Memory B cell (primary cell): ENCODE measurements at regions not wholly inside any gene's neighbourhood (a gene's known extent, or its start where the extent isn't known, plus 50 kb on each side); places are given as distances from the start of the nearest gene placed in this dataset.
"Not testable (repeated sequence)": the region's sequence is repeated elsewhere in the genome, so short reads cannot be mapped to it uniquely, and the experiment has no call there.

ENCODE experiments used
- ATAC-seq: fragments of 150-1000 bp; cut with Tn5 transposase; 2 replicates; pipeline ENCODE4 v1.10.0; 2021; ENCODE audit warnings: low read depth, mild to moderate bottlenecking, moderate library complexity
- DNase-seq, 2 donors: peaks; one replicate each; pipeline ENCODE4 v3.0.0; 2022; ENCODE audit warnings: low spot score in 2 of 2
- H3K27ac Mint-ChIP-seq: one replicate; pipeline ENCODE4 v1.8.0; 2022; ENCODE audit warnings: mild to moderate bottlenecking, moderate library complexity, mixed read lengths
- H3K27me3 Mint-ChIP-seq: one replicate; pipeline ENCODE4 v1.8.0; 2022; ENCODE audit warnings: mixed read lengths
- H3K36me3 Mint-ChIP-seq: one replicate; pipeline ENCODE4 v1.8.0; 2022; ENCODE audit warnings: mild to moderate bottlenecking, mixed read lengths
- H3K4me1 Mint-ChIP-seq: one replicate; pipeline ENCODE4 v1.8.0; 2022; ENCODE audit warnings: mixed read lengths
- H3K4me3 Mint-ChIP-seq: one replicate; pipeline ENCODE4 v1.8.0; 2022; ENCODE audit warnings: mild to moderate bottlenecking, moderate library complexity, mixed read lengths
- H3K9me3 Mint-ChIP-seq: one replicate; pipeline ENCODE4 v1.8.0; 2022; ENCODE audit warnings: mixed read lengths

DNA sequence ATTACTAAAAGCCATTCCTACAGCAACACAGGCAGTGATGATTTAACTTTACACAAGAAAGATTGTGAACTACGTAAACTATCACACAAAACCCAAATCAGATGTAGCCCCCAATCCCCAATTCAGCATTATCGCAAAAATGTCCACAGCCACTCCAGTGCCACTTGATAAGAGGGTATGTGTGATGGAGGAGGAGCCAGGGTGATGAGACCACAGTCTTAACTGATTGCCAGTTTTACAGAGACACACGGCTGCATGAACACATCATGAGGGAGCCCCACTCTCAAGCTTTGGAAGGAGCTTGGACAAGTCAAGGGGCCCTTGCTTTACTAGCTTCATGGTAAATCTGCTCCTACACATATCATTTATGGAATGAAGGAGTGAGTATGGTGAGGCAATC lies 116.0 kb downstream of the FAM161A start:
- ATAC-seq (no peak), DNase-seq (no peak)
- Mint-ChIP-seq H3K4me1 (no peaks in the 10 kb centered on the region), H3K36me3 (no peaks in the 10 kb centered on the region), H3K4me3 (no peak overlapping the region), H3K27me3 (peaks cover 5% of the 10 kb centered on the region), H3K27ac (no peak overlapping the region), H3K9me3 (no peaks in the 10 kb centered on the region)

DNA sequence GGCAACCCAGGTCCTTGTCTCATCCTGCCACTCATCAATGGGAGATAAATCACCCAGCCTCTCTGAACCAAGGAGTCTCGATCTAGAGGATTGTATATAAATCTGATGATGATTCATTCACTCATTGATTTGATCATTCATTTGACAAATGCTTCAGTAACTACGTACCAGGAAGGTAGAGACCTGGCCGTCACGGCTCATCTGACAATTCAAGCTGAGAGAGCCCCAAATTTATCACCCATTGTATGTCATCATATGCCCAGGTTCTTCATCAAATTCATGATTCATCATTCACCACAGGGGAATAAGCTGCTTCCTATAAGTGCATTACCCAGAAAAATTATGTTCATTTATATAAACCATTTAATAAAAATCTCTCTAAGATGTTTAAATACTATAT lies 116.9 kb downstream of the FAM161A start:
- no peaks in the 10 kb centered on the region for H3K4me1 Mint-ChIP-seq
- DNase-seq (no peak), ATAC-seq (no peak)
- H3K27me3 Mint-ChIP-seq, result peaks cover 5% of the 10 kb centered on the region
- H3K36me3 Mint-ChIP-seq, result no peaks in the 10 kb centered on the region
- no peaks in the 10 kb centered on the region for H3K9me3 Mint-ChIP-seq
- H3K4me3 Mint-ChIP-seq, result no peak overlapping the region
- no peak overlapping the region for H3K27ac Mint-ChIP-seq

DNA sequence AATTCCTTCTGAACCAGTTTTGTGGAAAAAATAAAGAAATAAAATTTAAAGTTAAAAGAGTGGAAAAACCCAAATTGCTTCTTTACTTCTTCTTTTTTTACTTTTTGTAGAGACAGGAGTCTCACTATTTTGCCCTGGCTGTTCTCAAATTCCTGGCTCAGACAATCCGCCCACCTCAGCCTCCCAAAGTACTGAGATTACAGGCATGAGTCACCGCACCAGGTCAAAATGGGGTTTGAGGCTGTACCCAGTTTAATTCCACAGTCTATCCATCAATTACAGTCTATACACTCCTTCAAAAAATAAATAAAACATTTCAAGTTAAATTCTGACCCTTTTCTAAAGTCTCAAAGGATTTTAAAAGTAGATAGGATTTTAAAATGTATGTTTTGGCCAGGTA lies 120.3 kb downstream of the FAM161A start:
- DNase-seq, result no peak
- H3K27me3 Mint-ChIP-seq, result peaks cover 5% of the 10 kb centered on the region
- peaks cover 2% of the 10 kb centered on the region for H3K9me3 Mint-ChIP-seq
- no peak overlapping the region for H3K27ac Mint-ChIP-seq
- no peak for ATAC-seq
- no peak overlapping the region for H3K4me3 Mint-ChIP-seq
- no peaks in the 10 kb centered on the region for H3K4me1 Mint-ChIP-seq
- H3K36me3 Mint-ChIP-seq, result no peaks in the 10 kb centered on the region

DNA sequence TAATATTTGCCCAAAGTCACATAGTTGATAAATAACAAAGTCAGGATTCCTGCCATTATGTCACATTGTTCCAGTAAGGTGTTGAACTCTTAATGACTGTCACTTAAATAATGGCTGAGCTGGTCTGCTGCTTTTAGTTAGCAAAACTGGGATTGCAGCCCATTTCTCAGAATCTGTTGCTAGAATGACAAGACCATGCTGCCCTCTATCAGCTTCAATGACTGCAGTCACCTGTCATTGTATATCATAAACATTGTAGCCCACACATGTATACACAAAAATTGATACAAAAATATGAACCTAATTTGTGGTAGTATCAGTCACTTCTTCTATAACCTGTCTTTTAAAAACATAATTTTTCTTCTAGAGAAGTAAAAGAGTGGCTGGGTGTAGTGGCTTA lies 121.1 kb downstream of the FAM161A start:
- peaks cover 5% of the 10 kb centered on the region for H3K27me3 Mint-ChIP-seq
- H3K4me1 Mint-ChIP-seq, result no peaks in the 10 kb centered on the region
- no peak for ATAC-seq
- no peak overlapping the region for H3K27ac Mint-ChIP-seq
- DNase-seq, result no peak
- H3K36me3 Mint-ChIP-seq, result no peaks in the 10 kb centered on the region
- H3K9me3 Mint-ChIP-seq, result peaks cover 3% of the 10 kb centered on the region
- no peak overlapping the region for H3K4me3 Mint-ChIP-seq

DNA sequence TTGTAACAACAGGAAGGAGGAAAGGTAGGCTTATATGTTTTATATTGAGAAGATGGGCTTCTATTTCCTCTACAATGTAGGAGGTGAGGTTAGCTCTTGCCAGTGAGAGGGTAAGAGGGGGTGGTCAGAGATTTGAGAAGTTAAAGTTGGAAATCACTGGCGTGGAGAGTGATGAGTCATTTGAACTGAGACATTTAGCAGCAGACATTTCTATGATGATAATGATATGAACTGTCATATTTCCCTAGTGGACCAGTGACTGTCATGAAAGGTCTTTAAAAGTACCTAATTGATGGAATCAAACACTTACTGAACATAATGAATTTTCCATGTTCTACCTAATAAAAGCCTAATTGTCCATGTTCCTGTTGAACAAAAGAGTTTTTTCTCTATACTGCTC lies 126.1 kb downstream of the FAM161A start:
- Mint-ChIP-seq H3K27ac (no peak overlapping the region), H3K4me1 (no peaks in the 10 kb centered on the region), H3K27me3 (peaks cover 5% of the 10 kb centered on the region), H3K9me3 (peaks cover 9% of the 10 kb centered on the region), H3K36me3 (peaks cover 7% of the 10 kb centered on the region), H3K4me3 (no peak overlapping the region)
- DNase-seq (no peak), ATAC-seq (no peak)

DNA sequence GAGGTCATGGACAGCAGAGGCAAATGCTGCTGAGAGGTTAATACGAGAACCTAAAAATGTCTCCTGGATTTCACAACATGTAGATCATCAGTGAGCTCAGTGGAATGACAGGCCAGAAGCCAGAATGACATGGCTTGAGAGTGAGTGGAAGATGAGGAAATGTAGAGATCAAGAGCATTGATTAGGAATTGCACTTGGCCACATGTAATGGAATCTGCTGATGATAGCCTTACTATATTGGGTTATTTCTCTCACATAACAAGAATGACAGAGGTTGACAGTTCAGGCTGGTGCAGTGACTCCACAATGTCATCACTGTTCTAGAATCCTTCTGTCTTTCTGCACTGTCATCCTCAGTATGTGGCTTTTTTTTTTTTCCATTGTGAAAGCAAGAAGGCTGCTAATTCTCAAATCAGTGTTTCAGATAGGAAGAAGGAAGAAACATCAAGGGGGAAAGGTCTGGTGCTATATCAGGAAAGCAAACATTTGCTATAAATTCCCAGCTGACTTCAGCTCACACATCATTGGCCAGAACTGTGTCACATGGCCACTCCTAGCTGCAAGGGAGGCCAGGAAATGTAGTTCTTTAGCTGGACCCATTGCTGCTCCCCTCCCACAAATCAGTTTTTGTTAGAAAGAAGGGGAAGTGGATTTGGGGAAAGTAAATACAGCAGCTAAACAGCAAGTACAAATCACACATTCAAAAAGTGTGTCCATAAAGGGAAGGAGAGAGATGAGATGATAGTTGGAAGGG lies 127.2 kb downstream of the FAM161A start:
- Mint-ChIP-seq H3K4me3 (no peak overlapping the region), H3K27ac (no peak overlapping the region), H3K4me1 (no peaks in the 10 kb centered on the region), H3K36me3 (peaks cover 7% of the 10 kb centered on the region), H3K27me3 (peaks cover 5% of the 10 kb centered on the region), H3K9me3 (peaks cover 9% of the 10 kb centered on the region)
- no peak for DNase-seq
- no peak for ATAC-seq

DNA sequence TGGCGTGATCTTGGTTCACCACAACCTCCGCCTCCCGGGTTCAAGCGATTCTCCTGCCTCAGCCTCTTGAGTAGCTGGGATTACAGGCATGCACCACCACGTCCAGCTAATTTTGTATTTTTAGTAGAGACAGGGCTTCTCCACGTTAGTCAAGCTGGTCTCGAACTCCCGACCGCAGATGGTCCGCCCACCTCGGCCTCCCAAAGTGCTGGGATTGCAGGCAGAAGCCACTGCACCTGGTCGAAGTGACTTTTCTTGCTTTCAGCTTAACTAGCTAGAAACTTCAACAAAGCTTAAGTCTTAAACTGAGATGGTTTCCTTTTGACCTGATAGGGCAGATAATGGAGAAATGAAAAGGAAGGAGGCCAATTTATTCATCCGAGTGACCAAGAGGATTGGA lies 130.5 kb downstream of the FAM161A start:
- ATAC-seq, H3K4me1 Mint-ChIP-seq, H3K9me3 Mint-ChIP-seq, DNase-seq, H3K36me3 Mint-ChIP-seq, H3K27ac Mint-ChIP-seq, H3K4me3 Mint-ChIP-seq, H3K27me3 Mint-ChIP-seq: not testable (repeated sequence)

DNA sequence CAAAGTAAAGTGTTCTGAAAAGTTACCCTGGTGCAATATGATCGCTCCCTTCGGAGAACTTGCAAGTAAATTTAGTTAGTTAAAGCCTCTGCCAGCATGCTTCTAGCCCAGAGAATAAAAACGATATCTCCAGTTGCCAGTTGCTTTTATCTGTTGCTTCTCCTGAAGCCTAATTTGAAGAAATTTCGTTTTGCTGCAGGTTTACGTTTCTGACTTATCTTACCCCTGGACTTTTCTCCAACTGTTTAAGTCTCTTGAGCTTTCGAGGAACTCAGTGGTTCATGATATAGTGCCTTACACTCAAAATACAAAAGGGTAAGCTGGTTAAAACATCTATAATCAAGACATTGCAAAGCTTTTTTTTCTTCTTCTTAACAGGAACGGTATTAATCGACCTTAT lies 131.1 kb downstream of the FAM161A start:
- no peaks in the 10 kb centered on the region for H3K4me1 Mint-ChIP-seq
- H3K9me3 Mint-ChIP-seq, result peaks cover 6% of the 10 kb centered on the region
- ATAC-seq (no peak), DNase-seq (no peak)
- peaks cover 8% of the 10 kb centered on the region for H3K27me3 Mint-ChIP-seq
- H3K4me3 Mint-ChIP-seq, result no peak overlapping the region
- H3K27ac Mint-ChIP-seq, result no peak overlapping the region
- peaks cover 7% of the 10 kb centered on the region for H3K36me3 Mint-ChIP-seq

DNA sequence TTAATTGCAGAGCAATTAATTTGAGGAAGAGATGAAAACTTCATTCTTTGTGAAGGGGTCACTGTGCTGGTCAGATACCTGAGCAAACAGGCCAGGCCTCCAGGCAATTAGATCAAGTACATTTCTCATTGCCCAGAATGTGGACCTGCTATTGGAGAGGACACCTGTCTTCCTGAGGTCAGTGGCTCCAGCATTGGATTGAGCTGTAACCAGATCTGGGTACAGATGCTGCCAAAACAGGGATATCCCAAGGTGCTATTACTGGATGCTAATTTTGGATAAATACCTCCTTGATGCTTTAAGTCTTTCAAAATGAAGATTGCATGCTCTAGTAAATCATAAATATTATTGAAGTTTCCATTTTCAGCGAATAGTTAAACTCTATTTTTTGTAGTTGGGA lies 131.5 kb downstream of the FAM161A start:
- ATAC-seq (no peak), DNase-seq (no peak)
- Mint-ChIP-seq H3K27ac (no peak overlapping the region), H3K4me3 (no peak overlapping the region), H3K36me3 (peaks cover 7% of the 10 kb centered on the region), H3K4me1 (no peaks in the 10 kb centered on the region), H3K27me3 (peaks cover 8% of the 10 kb centered on the region), H3K9me3 (peaks cover 5% of the 10 kb centered on the region)

DNA sequence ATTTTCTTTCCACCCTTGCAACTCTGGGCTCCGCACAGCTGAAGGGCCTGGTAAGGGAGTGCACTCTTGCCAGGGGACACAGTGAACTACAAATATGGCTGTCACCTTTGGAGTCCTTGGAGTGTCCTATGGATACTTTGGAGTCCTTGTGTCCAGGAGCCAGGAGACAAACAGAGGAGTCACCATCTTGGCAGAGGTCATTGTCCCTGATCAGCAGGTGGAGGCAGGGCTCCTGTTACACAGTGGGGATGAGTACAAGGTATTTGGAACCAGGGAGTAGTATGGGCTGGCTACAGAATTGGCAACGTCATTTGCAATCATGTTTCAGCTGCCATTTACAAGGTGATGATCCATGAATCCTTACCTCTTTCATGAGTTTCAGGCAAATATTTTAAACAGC lies 132.5 kb downstream of the FAM161A start:
- Mint-ChIP-seq H3K4me3 (no peak overlapping the region), H3K9me3 (peaks cover 3% of the 10 kb centered on the region), H3K27me3 (peaks cover 6% of the 10 kb centered on the region), H3K4me1 (no peaks in the 10 kb centered on the region), H3K27ac (no peak overlapping the region), H3K36me3 (peaks cover 3% of the 10 kb centered on the region)
- ATAC-seq, result no peak
- no peak for DNase-seq

DNA sequence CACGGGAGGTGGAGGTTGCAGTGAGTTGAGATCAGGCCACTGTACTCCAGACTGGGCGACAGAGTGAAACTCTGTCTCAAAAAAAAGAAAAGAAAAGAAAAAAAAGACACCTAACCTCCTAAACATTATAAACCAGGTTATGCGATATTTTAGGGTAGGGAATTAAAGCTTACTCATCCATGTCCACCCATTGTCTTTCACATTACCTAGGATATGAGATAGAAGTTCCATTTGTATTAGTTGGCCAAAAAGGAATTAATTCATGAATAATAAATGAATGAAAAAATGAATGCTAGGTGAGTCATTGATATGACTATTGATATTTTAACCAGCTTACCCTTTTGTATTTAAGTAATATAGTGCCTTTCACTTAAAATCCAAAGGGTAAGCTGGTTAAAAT lies 132.9 kb downstream of the FAM161A start:
- H3K27ac Mint-ChIP-seq, result no peak overlapping the region
- no peaks in the 10 kb centered on the region for H3K4me1 Mint-ChIP-seq
- peaks cover under 1% of the 10 kb centered on the region for H3K36me3 Mint-ChIP-seq
- peaks cover under 1% of the 10 kb centered on the region for H3K9me3 Mint-ChIP-seq
- H3K27me3 Mint-ChIP-seq, result peaks cover 4% of the 10 kb centered on the region
- DNase-seq (no peak), ATAC-seq (no peak)
- H3K4me3 Mint-ChIP-seq, result no peak overlapping the region

DNA sequence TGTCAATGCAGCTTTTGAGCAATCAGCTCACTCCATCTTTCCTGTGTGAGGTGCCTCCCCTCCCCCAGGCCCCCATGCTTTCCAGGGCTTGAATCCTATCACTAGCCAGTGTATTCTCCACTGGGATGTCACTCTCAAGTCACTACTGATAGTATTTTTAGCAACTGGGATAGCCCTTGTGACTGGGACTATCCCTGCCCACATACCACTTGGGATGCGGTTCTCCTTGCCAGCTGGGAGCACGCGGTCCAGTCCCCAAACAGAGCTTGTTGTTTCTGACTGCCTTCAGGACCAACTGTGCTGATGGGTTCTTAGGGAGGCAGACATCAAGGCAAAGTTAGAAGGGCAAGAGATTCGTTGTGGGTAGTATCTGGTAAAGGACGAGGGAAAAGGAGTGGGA lies 134.9 kb downstream of the FAM161A start:
- no peak for ATAC-seq
- no peaks in the 10 kb centered on the region for H3K4me1 Mint-ChIP-seq
- no peak overlapping the region for H3K27ac Mint-ChIP-seq
- DNase-seq, result no peak
- H3K9me3 Mint-ChIP-seq, result no peaks in the 10 kb centered on the region
- H3K27me3 Mint-ChIP-seq, result peaks cover 3% of the 10 kb centered on the region
- H3K36me3 Mint-ChIP-seq, result no peaks in the 10 kb centered on the region
- no peak overlapping the region for H3K4me3 Mint-ChIP-seq

DNA sequence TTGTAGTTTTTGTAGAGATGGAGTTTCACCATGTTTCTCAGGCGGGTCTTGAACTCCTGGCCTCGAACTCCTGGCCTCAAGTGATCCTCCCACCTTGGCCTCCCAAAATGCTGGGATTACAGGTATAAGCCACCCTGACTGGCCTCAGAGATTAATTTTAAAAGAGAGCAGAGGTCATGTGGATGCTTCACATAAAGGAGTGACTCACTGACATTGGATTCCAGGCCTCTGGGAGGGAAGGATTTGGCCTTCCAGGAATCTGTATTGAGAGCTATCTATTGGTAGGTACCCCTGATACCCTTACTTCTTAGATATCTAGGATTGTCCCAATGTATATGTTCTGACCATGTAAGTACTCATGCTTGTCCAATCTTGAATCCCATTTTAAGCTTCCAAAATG lies 138.4 kb downstream of the FAM161A start:
- no peaks in the 10 kb centered on the region for H3K36me3 Mint-ChIP-seq
- H3K27ac Mint-ChIP-seq, result no peak overlapping the region
- peaks cover 3% of the 10 kb centered on the region for H3K27me3 Mint-ChIP-seq
- H3K4me1 Mint-ChIP-seq, result no peaks in the 10 kb centered on the region
- H3K9me3 Mint-ChIP-seq, result no peaks in the 10 kb centered on the region
- ATAC-seq (no peak), DNase-seq (no peak)
- H3K4me3 Mint-ChIP-seq, result no peak overlapping the region

DNA sequence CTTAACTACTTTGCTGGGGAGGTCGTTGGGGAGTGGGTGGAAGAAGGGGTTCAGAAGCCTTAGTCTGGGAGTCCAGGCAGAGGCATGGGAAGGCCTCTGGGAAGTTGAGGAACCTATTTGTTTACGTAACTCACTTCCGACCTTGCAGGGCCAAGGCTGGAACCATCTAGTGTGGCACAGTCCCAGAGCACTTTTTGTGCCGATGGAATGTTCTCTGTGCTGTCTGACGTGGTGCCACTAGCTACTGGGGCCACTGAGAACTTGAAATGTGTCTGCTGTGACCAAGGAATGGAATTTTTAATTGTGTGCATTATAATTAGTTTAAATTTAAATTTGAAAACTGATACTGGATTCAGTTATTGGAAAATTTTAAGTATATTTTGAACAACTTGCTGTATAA lies 139.7 kb downstream of the FAM161A start:
- Mint-ChIP-seq H3K4me1 (no peaks in the 10 kb centered on the region), H3K27me3 (peaks cover 2% of the 10 kb centered on the region), H3K27ac (no peak overlapping the region), H3K9me3 (no peaks in the 10 kb centered on the region), H3K36me3 (no peaks in the 10 kb centered on the region), H3K4me3 (no peak overlapping the region)
- DNase-seq, result no peak
- ATAC-seq, result no peak

DNA sequence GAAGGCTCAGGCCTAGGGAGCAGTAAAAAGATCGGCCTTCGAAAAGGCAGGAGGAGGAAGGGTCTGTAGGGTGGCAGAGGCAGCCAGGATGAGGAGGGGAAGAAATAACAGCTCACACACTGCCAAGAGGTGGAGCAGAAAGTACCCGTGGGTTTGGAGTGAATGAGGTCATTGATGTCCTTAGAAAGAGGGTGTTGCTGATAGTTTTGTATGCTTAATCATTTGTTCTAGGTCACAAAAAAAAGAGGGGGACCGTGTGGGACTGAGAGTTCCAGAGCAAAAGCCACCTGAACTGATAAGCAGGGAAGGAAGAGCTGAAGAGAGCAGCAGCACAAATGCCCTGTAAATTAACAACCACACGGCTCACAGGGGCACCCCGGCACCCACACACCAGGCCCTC lies 140.4 kb downstream of the FAM161A start:
- Mint-ChIP-seq H3K4me1 (no peaks in the 10 kb centered on the region), H3K27me3 (no peaks in the 10 kb centered on the region), H3K4me3 (no peak overlapping the region), H3K36me3 (no peaks in the 10 kb centered on the region), H3K27ac (no peak overlapping the region), H3K9me3 (no peaks in the 10 kb centered on the region)
- DNase-seq (no peak), ATAC-seq (no peak)
